HUES64 (cell line): ENCODE measurements at regions not wholly inside any gene's neighbourhood (a gene's known extent, or its start where the extent isn't known, plus 50 kb on each side); places are given as distances from the start of the nearest gene placed in this dataset.

Source experiments
- H3K27ac ChIP-seq: 2 replicates; pipeline ENCODE4 v1.7.0; 2013; ENCODE audit warnings: low read depth, low read length, inconsistent platforms
- H3K27me3 ChIP-seq: 2 replicates; pipeline ENCODE4 v1.6.1; 2013; ENCODE audit warnings: mild to moderate bottlenecking, low read length; ENCODE audit not compliant: insufficient read depth
- H3K36me3 ChIP-seq: 2 replicates; pipeline ENCODE4 v1.6.1; 2013; ENCODE audit warnings: mild to moderate bottlenecking, low read length; ENCODE audit not compliant: insufficient read depth
- H3K4me1 ChIP-seq: 2 replicates; pipeline ENCODE4 v1.6.1; 2013; ENCODE audit warnings: mild to moderate bottlenecking, low read length, moderate library complexity; ENCODE audit not compliant: insufficient read depth
- H3K4me3 ChIP-seq: 2 replicates; pipeline ENCODE4 v1.5.1; 2013; ENCODE audit warnings: mild to moderate bottlenecking, low read length, moderate library complexity
- H3K9ac ChIP-seq: 2 replicates; pipeline ENCODE4 v1.6.1; 2013; ENCODE audit warnings: mild to moderate bottlenecking, low read depth, low read length
- H3K9me3 ChIP-seq: 2 replicates; pipeline ENCODE4 v1.6.1; 2013; ENCODE audit warnings: low read depth, low read length; ENCODE audit not compliant: insufficient read depth
- WGBS: fragments of 150-250, 120-280 bp; methylation state at CpG from one replicate; pipeline ENCODE4 v1.1.7; 2013; ENCODE audit warnings: missing lambda C conversion rate; 5-methylcytosine and 5-hydroxymethylcytosine counted together

DNA sequence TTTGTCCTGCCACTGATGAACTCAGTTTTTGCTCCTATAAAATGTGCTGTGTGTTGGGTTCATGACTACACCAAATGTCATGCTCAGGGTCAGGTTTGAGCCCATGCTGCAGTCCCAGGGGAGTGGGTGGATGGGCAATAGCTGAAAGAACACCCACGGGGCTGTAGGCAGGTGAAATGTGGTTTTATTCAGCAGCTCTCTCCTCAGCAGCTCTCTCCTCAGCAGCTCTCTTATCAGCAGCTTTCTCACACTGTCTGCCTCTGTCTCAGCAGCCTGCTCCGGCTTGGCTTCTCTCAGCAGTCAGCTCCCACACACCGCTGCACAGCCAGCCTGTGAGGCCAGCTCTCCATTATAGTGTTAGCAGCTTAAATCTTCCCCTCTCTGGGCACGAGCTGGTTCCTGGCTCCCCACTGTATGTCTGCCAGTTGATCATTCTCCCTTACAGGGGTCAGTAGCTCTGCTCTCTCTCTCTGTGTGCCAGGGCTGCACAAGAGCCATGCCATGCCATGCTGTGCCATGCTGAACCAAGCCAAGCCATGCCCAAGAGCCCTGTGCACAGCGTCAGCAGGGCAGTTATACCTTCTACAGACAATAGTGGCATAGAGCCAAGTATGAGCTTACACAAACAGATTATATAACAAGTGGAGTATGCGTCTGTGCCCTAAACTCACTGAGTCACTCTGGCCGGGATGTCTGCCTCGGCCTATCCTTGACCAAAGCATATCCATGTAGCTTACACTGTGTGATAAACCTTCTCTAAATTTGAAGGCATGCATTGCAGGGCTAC lies 303.3 kb upstream of the TMPO start:
- no peak overlapping the region for H3K4me3 ChIP-seq
- no peaks in the 10 kb centered on the region for H3K36me3 ChIP-seq
- no peak overlapping the region for H3K9ac ChIP-seq
- WGBS: 90% methylated on average over 8 of the region's 8 CpGs
- H3K9me3 ChIP-seq: no peaks in the 10 kb centered on the region
- peaks cover 13% of the 10 kb centered on the region for H3K4me1 ChIP-seq
- H3K27ac ChIP-seq: no peak overlapping the region
- H3K27me3 ChIP-seq: no peaks in the 10 kb centered on the region

DNA sequence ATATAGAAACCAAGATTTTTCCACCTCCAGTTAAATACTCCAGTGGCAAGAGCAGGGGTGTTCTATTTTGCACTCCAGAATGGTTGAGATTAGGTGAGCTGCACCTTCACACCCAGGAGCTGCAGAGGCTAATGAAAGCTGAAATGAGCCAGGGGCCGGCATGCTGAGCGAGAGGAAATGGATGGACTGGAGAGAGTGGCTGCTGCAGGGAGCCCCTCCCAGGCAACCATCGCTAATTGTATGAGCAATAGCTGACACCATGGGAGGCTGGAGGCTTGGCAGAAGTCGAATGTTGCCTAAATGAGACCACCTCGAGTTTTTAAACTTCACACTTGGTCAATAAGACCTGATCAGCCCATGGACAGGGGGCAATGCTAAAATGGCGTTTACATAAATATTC lies 301.8 kb upstream of the TMPO start:
- Histone ChIP-seq H3K36me3 (no peaks in the 10 kb centered on the region), H3K27me3 (no peaks in the 10 kb centered on the region), H3K4me1 (peaks cover 13% of the 10 kb centered on the region), H3K4me3 (no peak overlapping the region), H3K9me3 (no peaks in the 10 kb centered on the region), H3K9ac (no peak overlapping the region), H3K27ac (no peak overlapping the region)
- WGBS: 40% methylated on average over 6 of the region's 6 CpGs

DNA sequence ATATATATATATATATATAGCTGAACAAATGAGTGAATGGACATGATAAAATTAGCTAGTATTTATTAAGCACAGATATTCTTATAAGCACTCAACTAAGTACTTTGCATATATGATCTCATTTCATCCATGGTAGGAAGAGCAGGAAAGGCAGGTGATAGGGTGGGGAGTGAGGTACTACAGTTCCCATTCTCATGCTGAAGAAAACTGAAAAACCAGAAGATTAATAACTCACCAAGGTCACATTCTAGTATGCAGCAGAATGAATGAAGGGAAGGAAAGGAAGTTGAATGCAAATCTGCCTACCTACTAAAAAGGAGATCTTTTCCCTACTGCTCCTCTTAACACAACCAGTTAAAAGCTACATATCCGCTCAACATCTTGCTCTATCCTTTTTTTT lies 298.1 kb upstream of the TMPO start:
- Histone ChIP-seq H3K27me3 (no peaks in the 10 kb centered on the region), H3K36me3 (no peaks in the 10 kb centered on the region), H3K4me3 (no peak overlapping the region), H3K27ac (no peak overlapping the region), H3K4me1 (peaks cover 24% of the 10 kb centered on the region), H3K9ac (no peak overlapping the region), H3K9me3 (no peaks in the 10 kb centered on the region)
- 100% methylated on average over 1 of the region's 1 CpG for WGBS

DNA sequence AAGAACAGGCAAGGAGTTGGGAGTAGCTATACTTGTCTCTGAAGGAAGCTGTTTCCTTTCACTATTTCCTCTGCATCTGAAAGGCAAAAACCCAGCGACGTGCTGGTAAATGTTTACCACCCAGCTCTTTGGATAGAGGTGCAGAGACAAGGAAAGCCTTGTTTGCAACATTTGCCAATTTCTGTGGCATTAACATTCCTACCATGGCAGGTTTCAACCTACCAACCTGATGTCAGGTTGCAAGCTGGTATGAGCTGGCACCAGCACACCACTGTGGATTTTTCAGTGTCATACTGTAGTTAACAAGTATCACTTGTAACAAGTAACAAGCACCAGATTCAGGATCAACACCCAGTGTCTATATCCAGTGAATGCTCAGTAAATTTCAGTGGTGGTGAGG lies 294.8 kb upstream of the TMPO start:
- H3K4me1 ChIP-seq: peaks cover 17% of the 10 kb centered on the region; the same call in 1 of the 2 replicates
- no peaks in the 10 kb centered on the region for H3K36me3 ChIP-seq
- no peak overlapping the region for H3K27ac ChIP-seq
- H3K9ac ChIP-seq: no peak overlapping the region
- WGBS: 64% methylated on average over 2 of the region's 2 CpGs
- no peak overlapping the region for H3K4me3 ChIP-seq
- H3K9me3 ChIP-seq: no peaks in the 10 kb centered on the region
- H3K27me3 ChIP-seq: no peaks in the 10 kb centered on the region

DNA sequence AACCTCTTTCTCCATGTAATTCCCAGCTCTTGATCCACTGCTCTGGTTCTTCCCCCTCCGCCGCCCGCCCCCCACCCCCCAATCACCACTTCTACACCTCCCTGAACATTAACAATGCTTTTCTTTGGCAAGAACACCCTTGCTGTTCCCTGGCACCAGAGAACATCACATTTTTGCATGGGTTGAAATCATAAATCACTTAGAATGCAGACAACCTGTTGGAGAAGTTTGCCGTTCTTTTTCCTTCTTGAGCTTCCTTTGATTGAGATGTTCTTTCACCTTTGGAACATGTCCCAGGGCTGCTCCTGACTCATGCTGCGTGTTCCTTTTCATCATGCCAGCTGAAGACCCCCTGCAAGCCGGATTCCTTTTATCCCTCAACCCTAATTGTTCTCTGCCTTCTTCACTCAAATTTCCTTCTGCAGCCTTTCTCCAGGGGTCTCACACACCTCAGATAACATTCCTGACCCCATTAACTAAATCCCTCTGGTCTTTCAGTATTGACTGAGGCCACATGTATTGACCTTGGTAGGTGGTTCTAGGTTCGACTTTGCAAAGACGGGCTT lies 294.1 kb upstream of the TMPO start:
- H3K36me3 ChIP-seq: no peaks in the 10 kb centered on the region
- H3K4me3 ChIP-seq: no peak overlapping the region
- H3K4me1 ChIP-seq: peaks cover 17% of the 10 kb centered on the region; the same call in 1 of the 2 replicates
- 87% methylated on average over 8 of the region's 8 CpGs for WGBS
- H3K27me3 ChIP-seq: no peaks in the 10 kb centered on the region
- no peak overlapping the region for H3K9ac ChIP-seq
- no peak overlapping the region for H3K27ac ChIP-seq
- no peaks in the 10 kb centered on the region for H3K9me3 ChIP-seq

DNA sequence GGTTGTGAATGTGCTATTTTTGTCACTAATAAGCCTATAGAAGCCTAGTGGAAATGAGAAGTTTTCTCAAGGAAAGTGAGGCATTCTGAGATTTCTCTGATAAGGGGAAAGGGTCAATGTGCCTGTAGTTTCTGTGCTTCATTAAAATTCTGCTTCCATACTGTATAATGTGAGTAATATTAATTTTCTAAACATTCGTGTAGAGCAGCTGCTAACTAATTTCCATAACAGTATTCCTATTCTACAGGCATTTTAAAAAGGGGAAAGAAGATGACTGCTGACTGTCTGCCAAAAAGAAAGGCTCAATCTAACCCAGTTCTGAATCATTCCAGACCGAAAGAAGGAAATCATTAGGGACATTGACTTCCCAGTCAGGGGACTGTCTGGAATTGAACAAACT lies 293.3 kb upstream of the TMPO start:
- H3K27ac ChIP-seq: no peak overlapping the region
- H3K9ac ChIP-seq: no peak overlapping the region
- H3K27me3 ChIP-seq: no peaks in the 10 kb centered on the region
- WGBS: 85% methylated on average over 2 of the region's 2 CpGs
- peaks cover 17% of the 10 kb centered on the region; the same call in 1 of the 2 replicates for H3K4me1 ChIP-seq
- no peaks in the 10 kb centered on the region for H3K9me3 ChIP-seq
- H3K4me3 ChIP-seq: no peak overlapping the region
- H3K36me3 ChIP-seq: no peaks in the 10 kb centered on the region

DNA sequence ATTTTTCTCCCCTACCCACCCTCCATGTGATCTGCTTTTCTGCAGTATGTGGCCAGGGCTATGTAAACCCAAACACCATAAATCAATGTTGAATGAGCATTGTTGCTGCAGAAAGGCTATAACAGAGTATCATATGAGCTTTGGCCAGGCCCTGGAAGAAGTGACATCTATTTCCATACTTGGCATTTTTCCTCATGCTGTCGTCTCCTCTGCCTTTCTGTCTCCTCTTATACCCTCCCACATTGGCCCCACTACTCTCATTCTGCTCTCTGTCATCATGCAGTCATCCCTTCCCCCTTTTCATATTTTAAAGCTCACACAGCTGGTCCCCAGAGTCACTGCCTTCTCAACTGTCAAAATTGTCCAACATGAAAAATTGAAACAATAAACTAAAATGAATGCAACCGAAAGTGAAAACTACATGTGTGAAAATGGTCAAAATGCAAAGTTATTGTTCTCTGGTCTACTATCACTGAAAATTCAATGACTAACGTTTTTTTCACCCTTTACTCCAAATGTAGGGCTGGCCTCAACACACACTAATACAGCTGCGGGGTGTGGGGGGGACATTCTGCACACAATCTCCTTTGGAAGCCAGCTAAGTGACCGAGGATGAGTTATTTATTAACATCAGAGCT lies 290.7 kb upstream of the TMPO start:
- Histone ChIP-seq H3K4me1 (peaks cover 6% of the 10 kb centered on the region; the same call in 1 of the 2 replicates), H3K9me3 (no peaks in the 10 kb centered on the region), H3K36me3 (no peaks in the 10 kb centered on the region), H3K27ac (no peak overlapping the region), H3K4me3 (no peak overlapping the region), H3K9ac (no peak overlapping the region), H3K27me3 (no peaks in the 10 kb centered on the region)
- 90% methylated on average over 5 of the region's 5 CpGs for WGBS

DNA sequence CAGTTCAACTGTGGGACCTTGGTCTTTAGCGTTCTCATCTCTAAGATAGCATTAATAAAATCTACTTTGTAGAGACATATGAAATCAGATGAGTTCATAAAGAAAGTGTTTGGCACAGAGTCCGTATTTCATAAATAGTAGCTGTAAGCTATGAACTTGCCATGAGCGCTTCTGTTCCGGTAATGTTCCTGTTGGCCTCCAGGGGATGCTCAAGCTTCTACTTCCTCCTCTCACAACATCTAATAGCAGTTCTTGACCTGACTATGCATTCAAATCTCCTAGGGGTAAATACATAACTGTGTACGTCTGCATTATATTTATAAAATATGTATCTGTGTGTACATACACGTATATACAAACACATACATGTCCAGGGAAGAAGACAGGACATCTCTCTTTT lies 288.2 kb upstream of the TMPO start:
- no peak overlapping the region for H3K27ac ChIP-seq
- no peaks in the 10 kb centered on the region for H3K27me3 ChIP-seq
- H3K4me3 ChIP-seq: no peak overlapping the region
- H3K4me1 ChIP-seq: no peaks in the 10 kb centered on the region
- no peaks in the 10 kb centered on the region for H3K36me3 ChIP-seq
- no peak overlapping the region for H3K9ac ChIP-seq
- WGBS: 92% methylated on average over 5 of the region's 6 CpGs
- no peaks in the 10 kb centered on the region for H3K9me3 ChIP-seq

DNA sequence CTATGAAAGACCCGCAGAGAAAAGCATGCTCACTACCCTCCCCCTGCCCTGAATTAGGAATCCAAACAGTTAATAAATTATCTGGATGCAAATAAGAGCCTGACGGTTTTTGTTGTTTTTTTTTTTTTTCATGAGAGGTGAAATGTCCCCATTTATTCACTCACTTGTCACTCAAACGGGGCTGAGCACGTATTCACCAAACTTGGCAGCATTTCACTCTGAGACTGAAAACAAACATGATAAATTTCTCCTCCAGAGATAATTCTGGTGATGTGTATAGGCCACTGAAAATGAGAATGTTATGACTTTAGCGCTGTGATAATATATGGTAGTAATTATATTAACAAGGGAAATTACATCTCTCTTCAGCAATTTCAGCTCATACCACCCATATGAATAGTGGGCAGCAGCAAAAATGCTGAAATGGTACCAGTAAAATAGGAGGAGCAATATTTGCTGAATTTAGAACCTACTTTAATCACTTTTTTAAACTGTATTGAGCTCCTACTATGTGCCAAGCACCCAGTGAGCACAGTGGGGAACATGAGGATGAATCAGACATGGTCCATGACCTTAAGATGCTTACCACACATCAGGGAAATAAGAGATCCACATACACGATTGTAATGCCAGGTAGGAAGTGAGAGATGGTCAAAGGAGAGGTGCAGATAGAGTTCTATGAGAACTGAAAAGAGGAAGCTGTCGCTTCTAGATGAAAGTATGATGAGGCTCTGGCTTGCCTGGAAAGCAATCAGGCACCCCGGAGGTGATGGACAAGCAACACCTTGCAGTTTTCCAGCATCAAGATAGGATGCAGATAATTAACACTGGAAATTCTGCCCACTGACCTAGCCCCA lies 286.5 kb upstream of the TMPO start:
- no peak overlapping the region for H3K27ac ChIP-seq
- no peaks in the 10 kb centered on the region for H3K36me3 ChIP-seq
- no peaks in the 10 kb centered on the region for H3K4me1 ChIP-seq
- H3K9me3 ChIP-seq: no peaks in the 10 kb centered on the region
- H3K27me3 ChIP-seq: no peaks in the 10 kb centered on the region
- no peak overlapping the region for H3K4me3 ChIP-seq
- WGBS: 92% methylated on average over 6 of the region's 8 CpGs
- no peak overlapping the region for H3K9ac ChIP-seq

DNA sequence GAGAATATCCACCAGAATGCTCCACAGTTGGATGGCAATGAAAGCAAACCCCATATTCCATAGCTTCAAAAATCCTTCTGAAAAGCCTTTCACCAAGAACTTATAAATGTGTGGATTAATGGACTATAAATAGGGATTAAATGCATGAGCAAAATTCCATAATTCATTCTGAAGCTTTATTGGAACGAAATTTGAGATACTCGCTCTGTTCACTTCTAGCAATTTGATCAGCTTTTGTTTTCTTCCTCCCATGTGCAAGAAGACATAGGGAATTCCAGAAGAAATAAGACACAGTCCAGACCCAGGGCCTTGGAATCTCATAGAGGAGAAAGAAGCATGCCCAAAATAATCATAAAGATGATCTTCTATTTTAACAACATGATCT lies 285.9 kb upstream of the TMPO start:
- Histone ChIP-seq H3K27ac (no peak overlapping the region), H3K36me3 (no peaks in the 10 kb centered on the region), H3K4me3 (no peak overlapping the region), H3K9me3 (no peaks in the 10 kb centered on the region), H3K27me3 (no peaks in the 10 kb centered on the region), H3K4me1 (no peaks in the 10 kb centered on the region), H3K9ac (no peak overlapping the region)
- 100% methylated on average over 2 of the region's 2 CpGs for WGBS
